HL-60/S4 treated with retinoic acid at 250 ng/mL for 4 days and 3 days (cell line): ENCODE measurements at regions not wholly inside any gene's neighbourhood (a gene's known extent, or its start where the extent isn't known, plus 50 kb on each side); places are given as distances from the start of the nearest gene placed in this dataset.

ENCODE experiments used
- in situ Hi-C: fragments of 300-500 bp; cut with MboI; formaldehyde crosslinking; loops from 2 replicates; pipeline ENCODE4 v1.7.0; 2022; ENCODE audit warnings: low sequenced_read_pairs

DNA sequence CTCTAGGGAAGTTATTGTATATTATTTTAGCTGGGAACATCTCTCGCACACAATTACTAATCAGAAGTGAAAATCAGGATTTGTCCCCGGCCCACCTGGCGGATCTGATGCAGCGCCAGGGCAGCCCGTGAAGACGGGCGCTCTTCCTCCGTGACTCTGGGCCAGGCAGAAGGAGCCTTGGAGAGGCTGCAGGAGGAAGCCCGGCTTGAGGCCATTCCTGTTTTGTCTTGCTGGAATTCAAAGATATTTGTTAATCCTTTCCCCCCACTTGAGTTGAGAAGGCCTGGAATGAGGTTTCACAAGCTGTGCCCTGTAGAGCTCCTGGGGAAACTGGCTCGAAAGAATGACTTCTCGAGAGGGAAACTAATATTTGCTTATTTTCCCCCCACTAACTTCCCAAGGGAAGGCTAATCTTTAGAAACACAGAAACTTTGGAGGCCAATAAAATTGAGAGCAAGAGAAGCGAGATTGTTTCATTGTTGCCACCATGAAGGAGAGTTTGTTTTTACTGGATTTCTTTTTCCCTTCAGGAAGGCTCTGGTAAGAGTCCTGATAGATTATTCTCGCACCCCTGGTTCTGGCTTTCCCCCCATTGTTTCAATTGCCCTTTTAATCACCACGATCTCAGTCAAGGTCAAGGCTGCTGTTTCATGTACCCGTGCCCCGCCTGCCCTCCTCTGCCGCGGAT, 92.8 kb upstream of the SEPTIN5 start:
- in situ Hi-C loops: no loop called here

DNA sequence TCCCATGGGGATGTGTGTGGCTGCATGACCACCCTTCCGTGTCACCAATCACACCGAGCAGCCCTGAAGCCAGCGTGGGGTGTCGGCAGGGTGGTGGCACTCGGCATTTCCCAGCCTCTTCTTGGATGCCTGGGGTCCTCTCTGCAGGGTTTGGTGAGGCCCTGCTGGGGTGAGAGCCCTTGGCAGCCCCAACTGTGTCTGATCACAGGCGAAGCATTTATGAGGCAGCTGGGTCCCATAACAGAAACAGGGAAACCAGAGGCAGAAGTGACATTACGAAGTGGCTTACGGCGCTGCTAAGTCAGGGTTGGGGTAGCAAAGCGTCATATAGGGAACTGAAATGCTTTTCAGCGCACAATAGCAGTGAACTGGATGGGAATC, 92.3 kb upstream of the SEPTIN5 start:
- in situ Hi-C loops: no loop called here

DNA sequence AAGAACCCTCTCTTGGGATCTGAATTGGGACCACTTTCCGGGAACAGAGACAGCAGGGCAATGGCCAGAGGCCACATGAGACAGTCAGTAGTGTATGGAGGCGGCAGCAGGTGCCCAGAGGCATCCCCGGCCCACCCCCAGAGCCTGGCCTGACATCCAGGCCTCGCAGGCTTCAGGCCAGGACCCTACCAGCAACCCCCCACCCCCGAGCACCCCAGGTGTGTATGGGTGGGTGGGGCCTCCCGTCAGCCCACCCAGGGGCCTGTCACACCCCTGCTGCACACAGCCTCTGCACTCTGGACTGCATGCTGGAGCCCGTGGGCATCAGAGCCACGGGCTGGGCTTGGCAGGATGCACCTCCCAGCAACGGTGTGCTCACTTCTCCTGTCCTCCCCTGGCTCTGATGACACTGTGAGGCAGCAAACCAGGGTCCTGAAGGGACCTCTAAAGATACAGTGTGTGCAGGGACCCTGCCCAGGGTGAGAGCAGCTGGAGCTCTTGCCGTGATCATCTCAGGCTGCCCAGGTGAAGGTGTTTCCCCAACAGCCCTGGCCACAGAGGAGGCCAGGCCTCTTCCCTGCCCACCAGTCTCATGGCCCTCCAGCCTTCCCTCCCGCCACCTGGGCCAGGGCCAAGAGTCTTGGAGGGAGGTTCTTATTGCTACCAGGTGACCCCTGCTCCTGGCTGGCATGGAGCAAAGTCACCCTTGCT, 88.8 kb upstream of the SEPTIN5 start:
- in situ Hi-C loops: loop anchor here (25.0 kb wide), 1 partner anchor 638 kb away; no protein-coding TSS in a partner anchor

DNA sequence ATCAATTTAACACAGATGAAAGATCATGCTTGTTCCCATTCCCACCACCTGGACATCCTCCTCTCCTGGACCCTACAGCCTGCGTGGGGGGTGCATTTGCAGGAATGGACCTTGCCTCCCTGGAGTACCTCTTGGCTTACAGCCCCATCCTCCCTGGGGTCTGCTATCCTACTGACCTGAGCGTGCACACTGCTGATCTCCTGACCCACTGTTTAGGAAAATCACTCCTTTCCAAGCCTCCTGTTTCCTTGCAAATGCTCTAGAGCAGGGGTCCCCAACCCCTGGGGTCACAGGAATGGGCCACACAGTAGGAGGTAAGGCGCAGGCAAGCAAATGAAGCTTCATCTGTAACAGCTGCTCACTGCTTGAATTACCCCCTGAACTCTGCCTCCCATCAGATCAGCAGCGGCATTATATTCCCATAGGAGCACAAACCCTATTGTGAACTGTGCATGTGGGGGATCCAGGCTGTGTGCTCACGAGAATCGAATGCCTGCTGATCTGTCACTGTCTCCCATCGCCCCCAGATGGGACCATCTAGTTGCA, 88.2 kb upstream of the SEPTIN5 start:
- in situ Hi-C loops: loop anchor here (25.0 kb wide), 1 partner anchor 639 kb away; no protein-coding TSS in a partner anchor

DNA sequence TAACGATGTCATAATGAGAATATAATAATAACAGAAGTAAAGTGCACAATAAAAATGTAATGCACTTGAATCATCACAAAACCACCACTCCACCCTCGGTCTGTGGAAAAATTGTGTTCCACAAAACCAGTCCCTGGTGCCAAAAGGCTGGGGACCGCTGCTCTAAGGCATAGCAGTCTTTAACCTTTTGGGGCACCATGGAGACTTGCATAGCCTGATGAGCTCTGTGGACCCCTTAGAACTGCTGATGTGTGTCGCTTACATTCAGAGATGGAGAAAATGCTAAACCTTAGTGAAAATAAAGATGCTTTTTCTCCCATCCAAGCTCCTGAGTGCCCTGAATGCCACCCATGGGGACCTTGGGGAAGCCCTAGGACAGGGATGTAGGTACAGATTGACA, 87.6 kb upstream of the SEPTIN5 start:
- in situ Hi-C loops: loop anchor here (25.0 kb wide), 1 partner anchor 639 kb away; no protein-coding TSS in a partner anchor

DNA sequence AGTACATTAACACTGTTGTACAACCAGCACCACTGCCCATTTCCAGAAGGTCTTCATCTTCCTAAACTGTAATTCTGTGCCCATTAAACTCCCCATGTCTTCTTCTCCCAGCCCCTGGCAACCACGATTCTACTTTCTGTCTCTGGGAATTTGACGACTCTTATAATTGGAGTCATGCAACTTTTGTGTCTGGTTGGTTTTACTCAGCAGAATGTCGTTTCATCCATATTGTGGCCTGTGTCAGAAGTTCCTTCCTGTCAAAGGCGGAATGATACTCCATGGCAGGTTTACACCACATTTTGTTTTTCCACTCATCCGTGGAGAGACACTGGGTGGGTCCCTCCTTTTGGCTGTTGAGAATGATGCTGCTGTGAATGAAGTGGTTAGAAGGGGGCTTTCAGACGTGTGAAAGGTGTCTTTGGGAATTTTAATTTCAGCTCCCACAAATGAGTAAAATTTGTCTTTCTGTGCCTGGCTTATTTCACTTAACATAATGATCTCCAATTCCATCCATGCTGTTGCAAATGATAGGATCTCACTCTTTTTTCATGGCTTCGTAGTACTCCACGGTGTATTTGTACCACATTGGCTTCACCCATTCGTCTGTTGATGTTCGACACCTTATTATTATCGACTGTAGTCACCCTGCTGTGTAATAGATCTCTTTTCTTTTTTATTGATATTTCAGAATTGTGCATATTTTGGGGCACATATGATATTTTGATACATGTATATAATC, 86.1 kb upstream of the SEPTIN5 start:
- in situ Hi-C loops: loop anchor here (25.0 kb wide), 1 partner anchor 641 kb away; no protein-coding TSS in a partner anchor

DNA sequence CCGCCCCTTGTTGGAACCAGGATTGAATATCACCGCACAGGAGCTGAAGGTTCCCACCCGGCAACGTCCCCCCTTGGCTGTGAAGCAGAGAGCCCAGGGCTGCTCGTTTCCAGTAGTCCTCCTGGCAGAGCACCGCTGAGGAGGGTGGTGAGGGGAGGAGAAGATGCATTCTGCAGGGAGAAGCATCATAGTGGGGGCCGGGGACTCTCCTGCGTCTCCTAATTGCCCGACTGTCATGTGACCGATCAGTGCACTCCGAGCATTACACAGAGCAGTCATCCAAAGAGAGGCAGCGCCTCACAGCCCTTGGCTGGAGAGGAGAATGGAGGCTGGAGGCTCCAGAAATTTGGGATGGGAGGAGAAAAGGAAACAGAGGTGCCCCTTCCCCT, 85.0 kb upstream of the SEPTIN5 start:
- in situ Hi-C loops: loop anchor here (25.0 kb wide), 1 partner anchor 642 kb away; no protein-coding TSS in a partner anchor

DNA sequence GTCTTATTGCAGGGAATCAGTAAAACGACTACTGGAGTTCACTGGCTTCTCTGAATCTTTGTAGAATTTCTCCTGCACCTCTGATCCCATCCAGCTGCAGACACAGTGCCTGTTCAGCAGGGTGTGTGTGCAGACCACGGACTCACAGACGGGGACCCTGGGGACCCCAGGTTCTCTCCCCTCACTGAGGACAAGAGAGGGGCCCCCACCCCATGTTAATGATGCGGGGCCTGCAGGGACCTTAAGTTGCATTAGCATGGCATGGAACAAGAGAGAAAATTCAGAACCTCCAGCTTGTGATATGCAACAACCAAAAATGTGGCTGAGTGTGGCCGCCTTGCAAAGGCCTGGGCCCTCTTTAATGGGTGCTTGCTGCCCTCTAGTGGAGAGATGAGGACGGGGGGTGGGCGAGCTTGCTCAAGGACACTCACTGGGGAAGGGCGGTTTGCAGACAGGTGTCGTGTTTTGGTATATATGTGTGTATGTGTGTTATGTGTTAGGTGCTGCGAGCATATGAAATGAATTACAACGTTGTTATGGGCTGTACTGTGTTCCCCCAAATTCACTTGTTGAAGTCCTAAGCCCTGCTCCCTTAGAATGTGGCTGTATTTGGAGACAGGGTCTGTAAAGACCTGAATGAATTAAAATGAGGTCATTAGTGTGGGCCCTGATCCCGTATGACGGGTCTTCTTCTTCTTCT, 84.4 kb upstream of the SEPTIN5 start:
- in situ Hi-C loops: loop anchor here (25.0 kb wide), 1 partner anchor 643 kb away; no protein-coding TSS in a partner anchor

DNA sequence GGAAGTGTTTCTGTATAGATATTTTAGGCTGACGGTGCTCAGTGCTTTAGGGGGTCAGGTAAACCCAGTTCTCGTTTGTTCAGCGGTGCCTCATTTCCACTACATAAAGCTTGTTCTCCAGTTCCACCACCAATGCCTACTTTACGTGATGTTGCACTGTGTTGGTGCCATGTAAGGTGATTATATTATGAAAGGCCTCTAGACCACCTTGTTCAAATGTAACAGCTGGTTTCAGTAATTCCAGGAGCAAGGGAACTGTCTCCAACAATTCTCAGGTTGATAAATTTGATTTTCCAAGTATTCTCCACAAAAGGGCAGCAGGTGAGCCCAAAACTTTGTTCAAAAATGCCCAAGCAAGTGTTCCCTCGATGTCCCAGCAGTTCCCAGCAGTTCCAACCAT, 83.7 kb upstream of the SEPTIN5 start:
- in situ Hi-C loops: loop anchor here (25.0 kb wide), 1 partner anchor 643 kb away; no protein-coding TSS in a partner anchor

DNA sequence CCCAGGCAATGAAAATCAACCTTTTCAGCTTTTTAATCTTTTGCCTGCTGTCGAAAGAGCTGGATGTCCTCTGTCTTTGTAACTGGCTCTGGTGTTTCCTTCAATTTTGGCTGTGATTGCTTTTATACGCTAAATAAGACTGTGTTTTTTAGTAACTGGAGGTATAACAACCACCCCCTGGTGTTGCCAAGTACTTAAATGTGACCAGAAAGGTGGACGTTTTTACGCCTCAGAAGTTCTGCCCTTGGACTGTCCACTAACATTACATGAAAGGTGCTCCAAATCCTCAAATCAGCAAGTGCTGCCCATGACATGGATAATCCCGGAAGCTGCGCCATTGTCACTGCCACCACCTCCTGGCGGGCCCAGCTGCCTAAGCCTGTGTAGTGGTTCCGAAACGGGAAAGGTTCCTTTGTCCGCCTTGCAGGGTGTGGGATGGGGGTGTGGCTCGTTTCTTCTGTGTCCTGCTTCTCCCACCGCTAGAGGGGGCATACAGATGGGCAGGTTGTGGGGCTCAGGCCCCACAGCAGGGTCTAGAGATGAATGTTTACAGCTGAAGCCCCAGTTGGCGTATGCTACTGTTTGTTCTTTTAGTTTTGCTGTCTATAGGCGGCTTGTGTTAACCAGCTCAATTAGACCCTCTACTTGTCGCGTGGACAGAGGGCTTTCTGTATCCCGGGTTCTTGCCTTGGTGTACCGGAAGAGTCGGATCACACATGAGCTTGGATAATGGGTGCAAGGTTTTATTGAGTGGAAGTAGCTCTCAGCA, 82.2 kb upstream of the SEPTIN5 start:
- in situ Hi-C loops: loop anchor here (25.0 kb wide), 1 partner anchor 645 kb away; no protein-coding TSS in a partner anchor

DNA sequence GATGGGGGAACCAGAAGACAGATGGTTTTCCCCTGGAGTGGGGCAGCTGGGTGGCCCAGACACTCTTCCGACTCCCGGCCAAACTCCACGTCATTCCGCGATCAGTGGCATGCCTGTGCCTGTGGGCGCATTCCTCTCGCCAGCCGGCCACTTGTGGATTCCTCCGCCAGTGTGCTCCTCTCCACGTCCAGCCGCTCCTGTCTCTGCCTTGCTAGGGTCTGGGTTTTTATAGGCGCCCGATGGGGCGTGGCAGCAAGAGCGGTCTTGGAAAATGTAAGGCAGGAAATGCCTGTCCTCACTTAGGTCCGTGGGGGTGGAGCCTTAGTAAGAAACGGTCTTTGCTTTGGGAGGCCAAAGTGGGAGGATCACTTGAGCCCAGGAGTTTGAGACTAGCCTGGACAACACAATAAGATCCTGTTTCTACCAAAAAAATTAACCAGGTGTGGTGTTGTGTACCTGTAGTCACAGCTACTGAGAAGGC, 81.6 kb upstream of the SEPTIN5 start:
- in situ Hi-C loops: loop anchor here (25.0 kb wide), 1 partner anchor 645 kb away; no protein-coding TSS in a partner anchor

DNA sequence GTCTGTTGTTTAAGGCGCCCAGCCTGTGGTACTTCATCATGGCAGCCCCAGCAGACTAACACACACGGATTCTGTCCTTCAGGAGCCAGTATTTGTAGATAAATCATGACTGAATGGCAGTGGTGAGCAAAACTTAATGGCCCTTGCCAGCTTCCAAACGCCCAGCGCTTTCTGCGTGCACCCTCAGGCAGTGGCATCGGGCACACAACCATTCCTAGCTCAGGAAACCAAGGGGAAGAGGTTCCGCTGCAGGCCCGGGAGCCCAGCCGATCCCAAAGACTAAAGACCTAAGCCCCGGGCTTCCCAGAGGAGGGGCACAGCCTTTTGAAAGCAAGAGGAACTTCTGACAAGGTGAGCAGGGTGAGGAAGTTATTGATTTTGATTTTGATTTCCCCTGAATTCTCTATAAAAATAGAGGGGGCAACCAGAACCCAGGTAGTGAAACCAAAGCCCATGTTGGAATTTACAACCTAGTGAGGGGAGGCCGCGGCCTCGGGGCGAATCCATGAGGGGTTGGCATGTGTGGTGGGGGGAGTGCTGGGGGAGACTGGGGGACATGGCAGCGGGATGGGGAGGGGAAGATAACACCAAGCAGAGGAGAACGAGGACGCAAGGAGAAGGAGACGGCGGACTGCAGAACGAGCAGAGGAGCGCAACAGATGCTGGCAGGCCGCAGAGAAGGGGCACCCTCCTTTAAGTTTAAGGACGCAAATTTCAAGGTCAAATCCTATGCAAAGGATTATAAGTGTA, 79.9 kb upstream of the SEPTIN5 start:
- in situ Hi-C loops: loop anchor here (25.0 kb wide), 1 partner anchor 647 kb away; no protein-coding TSS in a partner anchor

DNA sequence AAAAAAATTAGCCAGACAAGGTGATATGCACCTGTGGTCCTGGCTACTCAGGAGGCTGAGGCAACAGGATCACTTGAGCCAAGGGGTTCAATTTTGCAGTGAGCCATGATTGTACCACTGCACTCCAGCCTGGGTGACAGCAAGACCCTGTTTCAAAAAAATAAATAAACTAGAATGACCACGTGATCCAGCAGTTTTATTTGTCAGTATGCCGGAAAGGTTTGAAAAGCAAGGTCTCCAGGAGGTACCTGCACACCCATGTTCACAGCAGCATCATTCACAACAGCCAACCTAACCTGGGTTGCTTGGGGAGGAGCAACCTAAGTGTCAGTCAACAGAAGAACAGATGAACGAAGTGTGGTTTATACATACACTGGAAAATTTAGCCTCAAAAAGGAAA, 78.7 kb upstream of the SEPTIN5 start:
- in situ Hi-C loops: loop anchor here (25.0 kb wide), 1 partner anchor 648 kb away; no protein-coding TSS in a partner anchor

DNA sequence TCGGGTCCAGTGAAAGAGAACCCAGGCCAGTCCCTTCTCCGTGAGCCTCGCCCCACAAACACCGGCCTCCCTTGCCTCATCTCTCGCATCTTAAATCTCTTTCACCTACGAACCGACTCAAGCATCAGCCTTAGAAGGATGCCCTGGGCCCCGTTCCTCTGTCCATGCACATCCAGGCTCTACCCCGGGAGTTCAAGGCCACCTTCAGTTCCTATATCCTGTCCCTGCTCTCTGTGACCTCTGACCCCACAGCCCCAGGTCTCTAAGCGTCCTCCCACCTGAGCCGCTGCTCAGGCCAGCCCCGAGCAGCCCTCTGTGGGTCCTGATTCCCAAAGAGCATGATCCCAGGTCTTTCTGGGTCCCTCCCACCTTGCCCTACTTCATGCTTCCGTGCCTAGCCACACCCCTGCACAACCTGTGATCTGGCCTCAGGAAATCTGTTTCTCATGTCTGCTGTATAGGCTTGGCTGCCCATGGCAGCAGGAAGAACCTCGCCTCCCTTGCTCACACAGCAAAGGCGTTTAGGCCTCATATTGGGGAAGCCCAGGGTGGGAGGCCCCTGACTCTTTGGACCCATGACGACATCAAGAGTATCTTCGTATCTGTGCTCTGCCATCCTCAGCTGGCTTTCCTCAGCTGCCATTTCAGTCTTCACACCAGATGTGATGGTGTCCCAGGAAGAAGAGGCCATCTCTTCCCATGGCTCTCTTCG, 77.5 kb upstream of the SEPTIN5 start:
- in situ Hi-C loops: loop anchor here (25.0 kb wide), 1 partner anchor 650 kb away; no protein-coding TSS in a partner anchor

DNA sequence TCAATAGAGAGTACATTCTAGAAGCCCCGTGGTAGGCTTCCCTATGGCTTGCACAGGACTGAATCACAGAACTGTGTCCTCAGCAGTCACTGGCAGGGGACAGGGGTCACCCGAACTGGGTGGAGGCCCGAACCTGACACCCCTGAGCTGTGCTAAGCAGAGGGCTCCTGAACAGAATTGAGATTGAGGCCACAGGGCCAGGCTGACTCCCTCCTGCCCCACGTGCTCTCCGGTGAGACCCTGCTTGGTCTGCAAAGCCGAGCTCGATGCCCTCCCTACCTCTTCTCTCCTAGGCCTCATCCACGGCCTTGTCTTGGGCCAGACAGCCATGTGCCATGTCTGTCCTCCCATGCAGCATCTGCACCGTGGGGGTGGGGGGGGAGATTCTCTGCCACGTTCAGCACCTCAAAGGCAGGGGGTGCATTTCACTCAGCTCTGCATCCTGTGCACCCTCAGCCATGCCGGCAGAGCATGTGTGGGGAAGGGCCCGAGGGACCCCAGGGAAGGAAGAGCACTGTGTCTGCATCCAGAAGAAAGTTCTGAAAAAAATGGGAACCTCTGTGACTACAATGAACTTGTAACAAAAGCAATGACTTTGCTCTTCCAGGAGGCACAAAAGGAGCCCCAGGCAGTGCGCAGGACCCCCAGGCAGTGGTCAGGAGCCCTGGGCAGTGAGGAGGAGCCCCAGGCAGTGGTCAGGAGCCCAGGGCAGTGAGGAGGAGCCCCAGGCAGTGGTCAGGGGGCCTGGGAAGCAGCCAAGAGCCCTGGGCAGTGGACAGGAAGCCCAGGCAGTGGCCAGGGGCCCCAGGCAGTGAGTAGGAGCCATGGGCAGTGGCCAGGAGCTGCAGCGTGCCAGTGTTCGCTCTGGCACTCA, 76.7 kb upstream of the SEPTIN5 start:
- in situ Hi-C loops: loop anchor here (25.0 kb wide), 1 partner anchor 650 kb away; no protein-coding TSS in a partner anchor

DNA sequence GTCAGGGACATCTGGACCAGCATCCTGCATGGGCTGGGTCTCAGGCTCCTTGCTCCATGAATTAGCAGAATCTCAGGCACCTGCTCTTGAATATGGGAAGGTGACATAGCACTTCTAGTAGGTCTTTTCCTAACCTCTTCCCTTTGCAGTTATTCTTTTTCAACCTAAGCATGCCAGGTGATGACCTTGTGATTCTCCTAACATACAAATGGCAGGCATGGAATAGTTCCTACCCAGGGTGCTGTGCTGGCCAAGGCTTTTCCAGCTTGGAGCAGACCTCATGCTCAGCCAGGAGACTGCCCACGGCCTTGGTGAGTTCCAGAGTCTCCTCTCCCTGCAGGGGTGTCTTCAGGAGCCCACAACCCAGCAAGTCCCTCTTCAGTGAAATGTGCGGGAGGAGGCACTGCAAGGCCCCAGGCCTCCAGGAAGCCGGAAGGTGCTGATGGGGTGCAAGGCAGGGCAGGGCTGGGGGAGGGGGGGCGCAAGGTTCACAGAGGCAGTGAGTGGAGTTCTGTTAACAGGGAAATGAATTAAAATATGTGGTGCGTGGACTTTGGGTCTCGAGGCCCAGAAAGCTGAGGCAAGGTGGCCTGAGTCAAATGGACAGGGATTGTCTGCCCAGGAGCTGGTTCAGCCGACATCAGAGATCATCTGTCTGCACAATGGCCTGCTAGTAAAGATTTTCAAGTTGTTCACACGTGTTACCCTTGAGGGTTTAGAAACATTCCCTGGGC, 75.9 kb upstream of the SEPTIN5 start:
- in situ Hi-C loops: loop anchor here (25.0 kb wide), 1 partner anchor 651 kb away; no protein-coding TSS in a partner anchor
